ENCODE measurements at regions not wholly inside any gene's neighbourhood (a gene's known extent, or its start where the extent isn't known, plus 50 kb on each side); places are given as distances from the start of the nearest gene placed in this dataset.

- BruUV-seq (replicated peaks): no TSS peak
- Histone ChIP-seq H3K27me3 (replicated peaks; ENCODE audit: insufficient read depth, low read depth, low read length, poor library complexity) (no peaks in the 10 kb centered on the region), H3K9me3 (ENCODE audit: low read depth, low read length, poor library complexity, severe bottlenecking) (no peaks in the 10 kb centered on the region), H3K27ac (ENCODE audit: low read depth, low read length, poor library complexity, severe bottlenecking) (no peak overlapping the region), H3K4me1 (ENCODE audit: insufficient read depth, low read length, poor library complexity, severe bottlenecking) (no peaks in the 10 kb centered on the region), H3K36me3 (ENCODE audit: insufficient read depth, low read length, poor library complexity, severe bottlenecking) (no peaks in the 10 kb centered on the region), H3K4me3 (ENCODE audit: low read depth, low read length, poor library complexity, severe bottlenecking) (no peak overlapping the region)
- POLR2A ChIA-PET (ENCODE audit: low non-redundant PET): no interaction called here
- TF ChIP-seq EZH2 (IDR thresholded peaks at IDR 0.05; ENCODE audit: borderline replicate concordance, low read depth, low read length, poor library complexity, severe bottlenecking): no peak
- TF ChIP-seq, protein P1, sequence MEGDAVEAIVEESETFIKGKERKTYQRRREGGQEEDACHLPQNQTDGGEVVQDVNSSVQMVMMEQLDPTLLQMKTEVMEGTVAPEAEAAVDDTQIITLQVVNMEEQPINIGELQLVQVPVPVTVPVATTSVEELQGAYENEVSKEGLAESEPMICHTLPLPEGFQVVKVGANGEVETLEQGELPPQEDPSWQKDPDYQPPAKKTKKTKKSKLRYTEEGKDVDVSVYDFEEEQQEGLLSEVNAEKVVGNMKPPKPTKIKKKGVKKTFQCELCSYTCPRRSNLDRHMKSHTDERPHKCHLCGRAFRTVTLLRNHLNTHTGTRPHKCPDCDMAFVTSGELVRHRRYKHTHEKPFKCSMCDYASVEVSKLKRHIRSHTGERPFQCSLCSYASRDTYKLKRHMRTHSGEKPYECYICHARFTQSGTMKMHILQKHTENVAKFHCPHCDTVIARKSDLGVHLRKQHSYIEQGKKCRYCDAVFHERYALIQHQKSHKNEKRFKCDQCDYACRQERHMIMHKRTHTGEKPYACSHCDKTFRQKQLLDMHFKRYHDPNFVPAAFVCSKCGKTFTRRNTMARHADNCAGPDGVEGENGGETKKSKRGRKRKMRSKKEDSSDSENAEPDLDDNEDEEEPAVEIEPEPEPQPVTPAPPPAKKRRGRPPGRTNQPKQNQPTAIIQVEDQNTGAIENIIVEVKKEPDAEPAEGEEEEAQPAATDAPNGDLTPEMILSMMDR (conservative IDR thresholded peaks at IDR 0.05; ENCODE audit: low read depth, low read length): no peak
- CTCF ChIA-PET: no interaction called here
- intact Hi-C loops (cut with micrococcal nuclease; ENCODE audit: unreplicated experiment): no loop called here
- DNase-seq (ENCODE audit: low spot score): no peak
Measured at GRCh38 chr3:68242606-68243005, 588.2 kb upstream of the SUCLG2 start.

DNA sequence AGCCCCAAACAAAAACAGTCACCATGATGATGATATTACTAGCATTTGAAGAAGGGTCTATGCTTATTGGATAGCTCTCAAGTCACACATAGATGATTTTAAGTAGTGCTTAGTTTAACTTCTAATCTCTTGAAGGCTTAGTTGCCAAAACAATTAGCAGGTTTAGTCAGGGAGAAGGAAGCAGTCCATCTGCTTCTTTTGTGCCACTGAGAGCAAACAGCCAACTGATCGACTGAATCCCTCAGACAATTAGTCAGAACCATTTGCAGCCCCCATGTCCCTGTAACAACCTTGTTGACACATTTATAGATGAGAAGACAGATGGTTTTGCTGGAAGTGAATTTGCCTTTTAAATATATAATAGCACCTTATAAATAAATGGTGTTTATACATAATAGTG is 585.1 kb upstream of the SUCLG2 start:
- H3K4me1 ChIP-seq (ENCODE audit: insufficient read depth, low read length, poor library complexity, severe bottlenecking): no peaks in the 10 kb centered on the region
- H3K4me3 ChIP-seq (ENCODE audit: low read depth, low read length, poor library complexity, severe bottlenecking): no peak overlapping the region
- H3K9me3 ChIP-seq (ENCODE audit: low read depth, low read length, poor library complexity, severe bottlenecking): no peaks in the 10 kb centered on the region
- no TSS peak for BruUV-seq (replicated peaks)
- no peaks in the 10 kb centered on the region for H3K27me3 ChIP-seq (replicated peaks; ENCODE audit: insufficient read depth, low read depth, low read length, poor library complexity)
- H3K36me3 ChIP-seq (ENCODE audit: insufficient read depth, low read length, poor library complexity, severe bottlenecking): no peaks in the 10 kb centered on the region
- ChIA-PET CTCF (no interaction called here), POLR2A (ENCODE audit: low non-redundant PET) (no interaction called here)
- no peak overlapping the region for H3K27ac ChIP-seq (ENCODE audit: low read depth, low read length, poor library complexity, severe bottlenecking)
- no peak for DNase-seq (ENCODE audit: low spot score)
- TF ChIP-seq, protein P1 (conservative IDR thresholded peaks at IDR 0.05; ENCODE audit: low read depth, low read length): no peak
- no peak for TF ChIP-seq EZH2 (IDR thresholded peaks at IDR 0.05; ENCODE audit: borderline replicate concordance, low read depth, low read length, poor library complexity, severe bottlenecking)
- intact Hi-C loops (cut with micrococcal nuclease; ENCODE audit: unreplicated experiment): no loop called here

DNA sequence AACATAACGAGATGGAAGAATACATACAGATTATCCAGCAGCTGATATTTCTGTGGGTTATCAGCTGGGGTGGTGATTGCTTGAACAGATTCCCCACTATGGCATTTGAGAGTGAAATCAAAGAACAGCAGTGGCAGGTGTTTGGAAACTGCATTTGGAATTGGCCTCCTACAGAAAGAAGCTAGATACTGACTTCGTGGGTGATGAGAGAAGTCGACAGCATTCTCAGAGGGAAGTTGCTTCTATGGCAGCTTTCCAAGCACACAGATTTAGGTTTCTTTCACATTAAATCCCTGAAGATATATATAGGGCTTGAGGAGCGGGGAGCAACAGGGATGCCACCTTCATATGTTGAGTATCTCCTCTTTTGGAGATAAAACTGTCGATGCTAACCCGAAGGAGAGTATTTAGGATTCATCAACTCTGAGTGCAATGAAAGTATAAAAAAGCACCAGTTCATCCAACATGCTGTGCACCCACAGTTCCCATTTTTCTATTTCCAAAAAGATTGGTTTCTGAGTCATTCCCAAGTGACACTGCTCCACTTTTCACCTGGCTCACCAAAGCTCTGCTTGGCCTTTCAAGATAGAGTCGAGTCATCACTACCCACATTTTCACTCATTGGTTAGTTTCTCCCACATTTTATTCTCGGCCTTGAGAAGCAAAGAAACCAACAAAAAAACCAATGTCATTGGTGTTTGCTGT is 579.8 kb upstream of the SUCLG2 start:
- intact Hi-C loops (cut with micrococcal nuclease; ENCODE audit: unreplicated experiment): no loop called here
- CTCF ChIA-PET: no interaction called here
- no peak for TF ChIP-seq EZH2 (IDR thresholded peaks at IDR 0.05; ENCODE audit: borderline replicate concordance, low read depth, low read length, poor library complexity, severe bottlenecking)
- TF ChIP-seq, protein P1 (conservative IDR thresholded peaks at IDR 0.05; ENCODE audit: low read depth, low read length): no peak
- Histone ChIP-seq H3K4me3 (ENCODE audit: low read depth, low read length, poor library complexity, severe bottlenecking) (no peak overlapping the region), H3K9me3 (ENCODE audit: low read depth, low read length, poor library complexity, severe bottlenecking) (no peaks in the 10 kb centered on the region), H3K36me3 (ENCODE audit: insufficient read depth, low read length, poor library complexity, severe bottlenecking) (no peaks in the 10 kb centered on the region), H3K27ac (ENCODE audit: low read depth, low read length, poor library complexity, severe bottlenecking) (no peak overlapping the region), H3K27me3 (replicated peaks; ENCODE audit: insufficient read depth, low read depth, low read length, poor library complexity) (no peaks in the 10 kb centered on the region), H3K4me1 (ENCODE audit: insufficient read depth, low read length, poor library complexity, severe bottlenecking) (no peaks in the 10 kb centered on the region)
- no peak for DNase-seq (ENCODE audit: low spot score)
- POLR2A ChIA-PET (ENCODE audit: low non-redundant PET): no interaction called here
- no TSS peak for BruUV-seq (replicated peaks)
